ENCODE measurements at regions not wholly inside any gene's neighbourhood (a gene's known extent, or its start where the extent isn't known, plus 50 kb on each side); places are given as distances from the start of the nearest gene placed in this dataset.

DNA sequence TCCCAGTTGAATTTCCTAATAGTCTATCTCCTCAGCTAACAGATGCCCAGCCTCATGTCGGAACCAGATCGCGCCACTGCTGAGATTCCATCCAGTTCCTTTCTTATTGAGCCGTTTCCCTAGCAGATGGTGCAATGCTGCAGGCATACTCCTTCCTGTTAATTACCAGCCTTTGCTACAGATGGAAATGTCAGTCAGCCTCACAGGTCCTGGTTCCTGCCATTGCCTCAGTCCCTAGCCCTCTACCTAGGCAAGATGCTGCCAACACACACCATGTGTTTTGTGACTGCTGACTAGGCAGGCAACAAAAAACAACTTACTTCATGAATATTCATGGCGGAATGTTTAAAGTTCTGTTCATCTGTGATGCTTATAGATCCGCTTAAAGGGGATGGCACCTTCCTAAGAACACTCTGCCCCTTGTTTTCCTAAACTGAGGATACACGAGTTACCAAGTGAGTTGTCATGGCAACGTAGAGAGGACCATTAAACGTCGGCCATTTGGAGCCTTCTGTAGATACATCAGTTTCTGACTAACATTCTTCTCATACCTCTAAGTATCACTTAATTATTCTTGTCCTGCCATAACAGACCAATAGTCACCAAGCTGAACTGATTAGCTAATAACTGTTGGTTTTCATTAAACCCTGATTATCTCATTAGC lies 749.5 kb downstream of the RNF144A start:
- no peaks in the 10 kb centered on the region for H3K23me2 ChIP-seq (ENCODE audit: insufficient read length, low read depth, low read length, poor library complexity, severe bottlenecking)
- no CpG with 5 or more reads among the region's 10 CpGs for WGBS (ENCODE audit: extremely low coverage, insufficient read length, low lambda C conversion rate)
- H3K23ac ChIP-seq (ENCODE audit: insufficient read length, low read depth, low read length): no peak overlapping the region
- H2BK15ac ChIP-seq (ENCODE audit: low read depth, low read length): no peak overlapping the region
- no peaks in the 10 kb centered on the region for H3K9me3 ChIP-seq (ENCODE audit: control insufficient read depth, low read depth, low read length)
- no peak overlapping the region for H3K27ac ChIP-seq (ENCODE audit: insufficient read length, low read depth, low read length)
- no peak overlapping the region for H4K8ac ChIP-seq (replicated peaks; ENCODE audit: insufficient read length, low read depth, low read length)
- H3K56ac ChIP-seq (ENCODE audit: insufficient read length, low read depth, low read length): no peak overlapping the region
- H4K20me1 ChIP-seq (ENCODE audit: control insufficient read depth, insufficient read depth, insufficient read length): no peaks in the 10 kb centered on the region
- DNase-seq: no peak
- H2AFZ ChIP-seq (ENCODE audit: low read length): no peak overlapping the region
- H3K4me2 ChIP-seq (ENCODE audit: insufficient read depth, insufficient read length, low read length): no peak overlapping the region
- H3K4me1 ChIP-seq (ENCODE audit: insufficient read depth, low read length): peaks cover 5% of the 10 kb centered on the region; the same call in 1 of the 2 replicates
- H3K36me3 Mint-ChIP-seq (ENCODE audit: insufficient read depth in 1 of 3, low read depth in 3 of 3): peaks cover 0 to 11% (median 0%) of the 10 kb centered on the region in 3 experiments; a peak in 3 of 7 replicates
- no peak for TF ChIP-seq CTCF (conservative IDR thresholded peaks at IDR 0.05)
- no peak overlapping the region for H3K4ac ChIP-seq (ENCODE audit: low read depth, low read length)
- H3K9ac ChIP-seq (ENCODE audit: extremely low read depth, insufficient read length, low read length): no peak overlapping the region
- H4K5ac ChIP-seq (ENCODE audit: insufficient read length, low read depth, low read length): no peak overlapping the region
- no peak overlapping the region for H2BK12ac ChIP-seq (ENCODE audit: insufficient read length, low read depth, low read length)
- H3K4me1 Mint-ChIP-seq: peaks cover 16 to 25% of the 10 kb centered on the region in 2 experiments
- no peaks in the 10 kb centered on the region for H3K27me3 ChIP-seq (ENCODE audit: insufficient read depth, low read length)
- no peaks in the 10 kb centered on the region for H3K79me1 ChIP-seq (ENCODE audit: insufficient read depth, low read depth, low read length, poor library complexity, severe bottlenecking)
- no peaks in the 10 kb centered on the region for H3K27me3 Mint-ChIP-seq (ENCODE audit: low read depth)
- H3K9me3 Mint-ChIP-seq: peaks cover 0 to 4% of the 10 kb centered on the region in 2 experiments; a peak in 3 of 5 replicates
- H4K91ac ChIP-seq (ENCODE audit: insufficient read length, low read depth, low read length): no peak overlapping the region
- H3K14ac ChIP-seq (ENCODE audit: insufficient read depth, low read length): no peak overlapping the region
- H3K27ac Mint-ChIP-seq: no peak overlapping the region
- H2AK5ac ChIP-seq (ENCODE audit: insufficient read length, low read length): no peak overlapping the region
- H2BK5ac ChIP-seq (ENCODE audit: insufficient read length, low read length): no peak overlapping the region
- no peak overlapping the region for H3K4me3 Mint-ChIP-seq
- no peak overlapping the region for H2BK20ac ChIP-seq (ENCODE audit: low read depth, low read length, poor library complexity, severe bottlenecking)
- no peak overlapping the region for H3T11ph ChIP-seq (ENCODE audit: low read length)
- H3K18ac ChIP-seq (ENCODE audit: insufficient read length, low read depth, low read length): no peak overlapping the region
- no peaks in the 10 kb centered on the region for H3K79me2 ChIP-seq (ENCODE audit: insufficient read depth, low read length)
- H2BK120ac ChIP-seq (ENCODE audit: low read depth, low read length, poor library complexity, severe bottlenecking): no peak overlapping the region

All from H9 (cell line).